Esophagus muscularis mucosa (tissue), 4 donors: ENCODE measurements at regions not wholly inside any gene's neighbourhood (a gene's known extent, or its start where the extent isn't known, plus 50 kb on each side); places are given as distances from the start of the nearest gene placed in this dataset.

Experiments used
- DNase-seq: peaks from one replicate; pipeline ENCODE4 v3.0.0-alpha.2; 2017; ENCODE audit errors: extremely low spot score
- H3K27ac ChIP-seq, 4 donors: fragments of 200-600 bp; sonication (generic); replicated peaks in 1 of 4; 1 replicate in 3 of 4; 2 replicates in 1 of 4; pipeline ENCODE4 v1.5.1; 2016 to 2019; ENCODE audit warnings: mild to moderate bottlenecking in 1 of 4
- H3K27me3 ChIP-seq, 4 donors: fragments of 200-600 bp; sonication (generic); one replicate each; pipeline versions ENCODE4 v1.5.1 to v1.6.0; 2016 to 2019
- H3K36me3 ChIP-seq, 4 donors: fragments of 200-600 bp; sonication (generic); one replicate each; pipeline ENCODE4 v1.5.1; 2016 to 2019
- H3K4me1 ChIP-seq, 4 donors: fragments of 200-600 bp; sonication (generic); one replicate each; pipeline ENCODE4 v1.5.1; 2016 to 2019
- H3K4me3 ChIP-seq, 4 donors: fragments of 200-600 bp; sonication (generic); 1 replicate in 2 of 4; 2 replicates in 2 of 4; pipeline ENCODE4 v1.5.1; 2016 to 2019; ENCODE audit warnings: mild to moderate bottlenecking in 4 of 4, moderate library complexity in 1 of 4
- H3K9me3 ChIP-seq, 4 donors: fragments of 200-600 bp; sonication (generic); 1 replicate in 3 of 4; 2 replicates in 1 of 4; pipeline ENCODE4 v1.5.1; 2016 to 2019
- EP300 ChIP-seq: sonication (generic); formaldehyde crosslinking; IDR thresholded peaks from one replicate; pipeline ENCODE4 v1.6.1; 2017; ENCODE audit warnings: antibody characterized with exemption
- POLR2A ChIP-seq: fragments of 450-650 bp; IDR thresholded peaks from one replicate; pipeline ENCODE4 v1.6.1; 2017; ENCODE audit warnings: antibody characterized with exemption, moderate library complexity, mild to moderate bottlenecking, low read depth
- POLR2AphosphoS5 ChIP-seq, 2 donors: sonication (generic); formaldehyde crosslinking; IDR thresholded peaks; one replicate each; pipeline ENCODE4 v1.6.1; 2017; ENCODE audit warnings: antibody characterized with exemption in 2 of 2
- WGBS: methylation state at CpG from one replicate; pipeline ENCODE4 v1.1.5; 2018; 5-methylcytosine and 5-hydroxymethylcytosine counted together
- intact Hi-C: fragments of 100-400 bp; cut with DNase I; formaldehyde crosslinking; loops from one replicate; pipeline ENCODE4 v1.15.1; 2023
- TF ChIP-seq, protein P1 (sequence below), 3 experiments: fragments of 200-600 bp in 2 of 3; fragments of 450-650 bp in 1 of 3; sonication (generic) in 2 of 3; IDR thresholded peaks; one replicate each; pipeline ENCODE4 v1.5.1; 2017 to 2019; ENCODE audit warnings: antibody characterized with exemption in 3 of 3, mild to moderate bottlenecking in 2 of 3, moderate library complexity in 1 of 3

DNA sequence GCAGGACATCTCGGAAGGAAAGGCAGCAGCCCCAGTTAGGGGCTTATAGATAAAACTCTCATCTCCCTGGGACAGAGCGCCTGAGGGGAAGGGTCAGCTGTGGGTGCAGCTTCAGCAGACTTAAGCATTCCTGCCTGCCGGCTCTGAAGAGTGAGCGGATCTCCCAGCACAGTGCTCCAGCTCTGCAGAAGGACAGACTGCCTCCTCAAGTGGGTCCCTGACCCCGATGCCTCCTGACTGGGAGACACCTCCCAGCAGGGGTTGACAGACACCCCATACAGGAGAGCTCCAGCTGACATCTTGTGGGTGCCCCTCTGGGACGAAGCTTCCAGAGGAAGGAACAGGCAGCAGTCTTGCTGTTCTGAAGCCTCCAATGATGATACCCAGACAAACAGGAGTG is 117.1 kb upstream of the POT1 start:
- intact Hi-C loops: no loop called here

DNA sequence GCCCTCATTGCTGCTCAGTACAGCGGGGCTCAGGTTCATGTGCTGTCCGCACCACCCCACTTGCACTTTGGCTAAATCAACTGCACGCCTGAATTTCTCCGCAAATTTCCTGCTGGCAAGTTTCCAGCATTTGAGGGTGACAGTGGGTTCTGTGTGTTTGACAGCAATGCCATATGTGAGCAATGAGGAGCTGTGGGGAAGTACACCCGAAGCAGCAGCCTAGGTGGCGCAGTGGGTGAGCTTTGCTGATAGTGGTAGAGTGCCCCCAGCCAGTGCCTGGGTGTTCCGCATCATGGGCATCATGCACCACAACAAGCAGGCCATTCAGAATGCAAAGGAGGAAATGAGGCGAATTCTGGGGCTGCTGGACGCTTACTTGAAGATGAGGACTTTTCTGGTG is 103.9 kb upstream of the POT1 start:
- no peaks in the 10 kb centered on the region for H3K36me3 ChIP-seq

More for the DNA sequence above, 117.1 kb upstream of the POT1 start:
- Histone ChIP-seq H3K27ac (no peak overlapping the region), H3K4me1 (no peaks in the 10 kb centered on the region), H3K9me3 (no peaks in the 10 kb centered on the region), H3K36me3 (no peaks in the 10 kb centered on the region), H3K4me3 (no peak overlapping the region), H3K27me3 (no peaks in the 10 kb centered on the region)
- WGBS: 88% methylated on average over 4 of the region's 6 CpGs
- TF ChIP-seq EP300 (no peak), POLR2A (no peak), POLR2AphosphoS5 (IDR thresholded peaks at IDR 0.05) (no peak)
- TF ChIP-seq, protein P1, sequence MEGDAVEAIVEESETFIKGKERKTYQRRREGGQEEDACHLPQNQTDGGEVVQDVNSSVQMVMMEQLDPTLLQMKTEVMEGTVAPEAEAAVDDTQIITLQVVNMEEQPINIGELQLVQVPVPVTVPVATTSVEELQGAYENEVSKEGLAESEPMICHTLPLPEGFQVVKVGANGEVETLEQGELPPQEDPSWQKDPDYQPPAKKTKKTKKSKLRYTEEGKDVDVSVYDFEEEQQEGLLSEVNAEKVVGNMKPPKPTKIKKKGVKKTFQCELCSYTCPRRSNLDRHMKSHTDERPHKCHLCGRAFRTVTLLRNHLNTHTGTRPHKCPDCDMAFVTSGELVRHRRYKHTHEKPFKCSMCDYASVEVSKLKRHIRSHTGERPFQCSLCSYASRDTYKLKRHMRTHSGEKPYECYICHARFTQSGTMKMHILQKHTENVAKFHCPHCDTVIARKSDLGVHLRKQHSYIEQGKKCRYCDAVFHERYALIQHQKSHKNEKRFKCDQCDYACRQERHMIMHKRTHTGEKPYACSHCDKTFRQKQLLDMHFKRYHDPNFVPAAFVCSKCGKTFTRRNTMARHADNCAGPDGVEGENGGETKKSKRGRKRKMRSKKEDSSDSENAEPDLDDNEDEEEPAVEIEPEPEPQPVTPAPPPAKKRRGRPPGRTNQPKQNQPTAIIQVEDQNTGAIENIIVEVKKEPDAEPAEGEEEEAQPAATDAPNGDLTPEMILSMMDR (IDR thresholded peaks at IDR 0.05): no peak
- DNase-seq: no peak

DNA sequence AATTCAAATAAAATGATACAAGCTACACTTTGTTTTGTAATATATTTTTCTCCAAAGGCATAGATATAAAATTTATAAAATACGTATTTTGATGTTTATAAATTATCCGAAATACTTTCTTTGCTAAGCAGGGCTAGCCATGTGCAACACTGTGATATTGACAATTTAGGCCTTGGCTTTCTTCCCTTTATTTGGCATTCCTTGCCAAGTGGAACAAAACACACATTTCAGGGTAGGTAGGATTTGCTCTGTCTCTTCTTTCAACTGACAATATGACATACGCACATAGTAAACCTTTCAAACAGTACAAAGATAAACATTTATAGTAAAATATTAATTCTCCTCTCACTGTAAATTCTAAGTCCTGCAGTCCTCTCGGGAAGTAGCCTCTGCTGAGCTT is 103.3 kb upstream of the POT1 start:
- DNase-seq: no peak
- no peaks in the 10 kb centered on the region for H3K36me3 ChIP-seq
- no peaks in the 10 kb centered on the region for H3K4me1 ChIP-seq
- H3K27me3 ChIP-seq: no peaks in the 10 kb centered on the region
- no peak for TF ChIP-seq EP300
- TF ChIP-seq, protein P1 (IDR thresholded peaks at IDR 0.05): no peak
- no peak for TF ChIP-seq POLR2AphosphoS5 (IDR thresholded peaks at IDR 0.05)
- TF ChIP-seq POLR2A: no peak
- H3K4me3 ChIP-seq: no peak overlapping the region
- 25% methylated on average over 4 of the region's 4 CpGs for WGBS
- intact Hi-C loops: no loop called here
- no peak overlapping the region for H3K27ac ChIP-seq
- H3K9me3 ChIP-seq: no peaks in the 10 kb centered on the region

More for the DNA sequence above, 103.9 kb upstream of the POT1 start:
- no peak for TF ChIP-seq EP300
- DNase-seq: no peak
- 60% methylated on average over 9 of the region's 9 CpGs for WGBS
- H3K9me3 ChIP-seq: no peaks in the 10 kb centered on the region
- H3K27ac ChIP-seq: no peak overlapping the region
- no peaks in the 10 kb centered on the region for H3K4me1 ChIP-seq
- no peak overlapping the region for H3K4me3 ChIP-seq
- H3K27me3 ChIP-seq: no peaks in the 10 kb centered on the region
- intact Hi-C loops: no loop called here

DNA sequence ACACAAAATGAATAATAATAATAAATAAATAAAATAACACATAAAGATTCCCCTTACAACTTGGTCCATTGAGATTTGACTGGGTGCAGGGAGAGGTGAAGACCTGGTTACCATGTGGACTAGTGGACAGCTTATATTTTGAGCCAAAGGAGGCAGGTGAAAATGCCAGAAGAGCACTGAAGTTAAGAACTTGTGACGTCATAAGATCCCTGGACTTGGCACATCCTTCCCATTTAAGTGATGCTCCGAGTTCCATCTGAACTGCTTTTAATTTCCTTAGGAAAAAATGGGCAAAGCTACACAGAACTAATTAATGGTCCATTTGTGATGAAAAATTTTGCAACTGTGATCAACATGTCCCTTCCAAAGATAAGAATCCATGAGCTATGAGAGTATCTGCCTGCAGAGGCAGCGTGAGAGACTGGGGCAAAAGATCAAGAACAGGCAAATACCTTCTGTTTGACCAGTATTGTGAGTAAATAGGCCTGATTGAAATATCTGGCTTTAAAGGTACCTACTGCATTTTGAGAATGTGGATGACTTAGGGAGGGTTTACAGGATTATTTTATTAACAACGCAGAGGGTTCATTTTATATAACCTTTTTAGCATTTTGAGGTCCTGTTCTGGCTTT is 101.2 kb upstream of the POT1 start:
- 88% methylated on average over 4 of the region's 4 CpGs for WGBS
- H3K36me3 ChIP-seq: no peaks in the 10 kb centered on the region
- no peaks in the 10 kb centered on the region for H3K4me1 ChIP-seq
- H3K4me3 ChIP-seq: no peak overlapping the region
- no peak for DNase-seq
- intact Hi-C loops: no loop called here
- no peaks in the 10 kb centered on the region for H3K27me3 ChIP-seq
- TF ChIP-seq, protein P1 (IDR thresholded peaks at IDR 0.05): no peak
- H3K9me3 ChIP-seq: no peaks in the 10 kb centered on the region
- no peak overlapping the region for H3K27ac ChIP-seq

DNA sequence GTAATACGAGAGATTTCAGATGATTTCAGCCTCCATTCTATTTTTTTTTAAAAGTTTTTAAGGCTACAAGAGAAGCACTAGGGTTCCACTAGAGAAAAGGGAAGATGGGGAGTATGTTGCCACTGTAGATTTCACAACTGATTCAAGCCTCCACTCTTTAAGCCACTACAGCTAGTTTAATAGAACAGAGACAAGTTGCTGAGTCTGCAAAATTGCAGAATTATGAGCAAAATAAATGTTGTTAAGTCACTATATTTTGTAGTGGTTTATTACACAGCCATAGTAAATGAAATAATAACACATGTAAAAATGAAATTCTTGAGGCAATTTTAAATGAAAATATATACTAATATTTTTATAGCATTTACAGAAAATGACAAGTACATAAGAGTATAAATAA is 96.0 kb upstream of the POT1 start:
- Histone ChIP-seq H3K4me3 (no peak overlapping the region), H3K4me1 (no peaks in the 10 kb centered on the region), H3K27ac (no peak overlapping the region), H3K36me3 (no peaks in the 10 kb centered on the region), H3K27me3 (no peaks in the 10 kb centered on the region), H3K9me3 (no peaks in the 10 kb centered on the region)
- intact Hi-C loops: no loop called here
- DNase-seq: no peak
- TF ChIP-seq, protein P1 (IDR thresholded peaks at IDR 0.05): no peak
- TF ChIP-seq POLR2A (no peak), EP300 (no peak), POLR2AphosphoS5 (IDR thresholded peaks at IDR 0.05) (no peak)
- WGBS: 87% methylated on average over 1 of the region's 1 CpG
